Neural progenitor cell (in vitro differentiated cells): ENCODE measurements at regions not wholly inside any gene's neighbourhood (a gene's known extent, or its start where the extent isn't known, plus 50 kb on each side); places are given as distances from the start of the nearest gene placed in this dataset.

Experiments
- CTCF ChIP-seq: fragments of 200-600 bp; sonication (generic); IDR thresholded peaks from 2 replicates; pipeline ENCODE4 v1.5.1; 2017; ENCODE audit warnings: antibody characterized with exemption, mild to moderate bottlenecking
- EZH2phosphoT487 ChIP-seq: fragments of 200-600 bp; sonication (generic); IDR thresholded peaks from 2 replicates; pipeline ENCODE4 v1.6.1; 2017; ENCODE audit warnings: antibody characterized with exemption

- no peak for TF ChIP-seq CTCF
- no peak for TF ChIP-seq EZH2phosphoT487
These were observed 72.5 kb downstream of the FAM50B start for GRCh38 chr6:3921663-3922062.
